Mesothelial cell of epicardium (in vitro differentiated cells): ENCODE measurements at regions not wholly inside any gene's neighbourhood (a gene's known extent, or its start where the extent isn't known, plus 50 kb on each side); places are given as distances from the start of the nearest gene placed in this dataset.

Source experiments
- DNase-seq, 2 experiments: peaks; one replicate each; pipeline ENCODE4 v3.0.0; 2021; ENCODE audit warnings: low spot score in 2 of 2; ENCODE audit not compliant: unreplicated experiment in 2 of 2
- H3K27ac Mint-ChIP-seq: 2 replicates; pipeline ENCODE4 v1.8.0; 2021; ENCODE audit warnings: mixed read lengths
- H3K27me3 Mint-ChIP-seq: 2 replicates; pipeline ENCODE4 v1.8.0; 2021; ENCODE audit warnings: low read depth, mixed read lengths
- H3K36me3 Mint-ChIP-seq: 2 replicates; pipeline ENCODE4 v1.8.0; 2021; ENCODE audit warnings: mixed read lengths
- H3K4me1 Mint-ChIP-seq: 2 replicates; pipeline ENCODE4 v1.8.0; 2021; ENCODE audit warnings: mixed read lengths
- H3K4me3 Mint-ChIP-seq: 2 replicates; pipeline ENCODE4 v1.8.0; 2021; ENCODE audit warnings: mild to moderate bottlenecking, moderate library complexity, mixed read lengths
- H3K9me3 Mint-ChIP-seq: 2 replicates; pipeline ENCODE4 v1.8.0; 2021; ENCODE audit warnings: mixed read lengths
- TF ChIP-seq, protein P1 (sequence below): fragments of 200-600 bp; sonication (generic); IDR thresholded peaks from one replicate; pipeline ENCODE4 v1.5.0; 2021; ENCODE audit warnings: antibody characterized with exemption; ENCODE audit not compliant: unreplicated experiment

GRCh38 chr1:30492451-30492850 lies 230.9 kb downstream of the MATN1 start:
- Mint-ChIP-seq H3K4me1 (no peaks in the 10 kb centered on the region), H3K9me3 (peaks cover 17% of the 10 kb centered on the region), H3K27ac (no peak overlapping the region), H3K27me3 (no peaks in the 10 kb centered on the region), H3K4me3 (no peak overlapping the region), H3K36me3 (no peaks in the 10 kb centered on the region)
- DNase-seq: no peak
- TF ChIP-seq, protein P1, sequence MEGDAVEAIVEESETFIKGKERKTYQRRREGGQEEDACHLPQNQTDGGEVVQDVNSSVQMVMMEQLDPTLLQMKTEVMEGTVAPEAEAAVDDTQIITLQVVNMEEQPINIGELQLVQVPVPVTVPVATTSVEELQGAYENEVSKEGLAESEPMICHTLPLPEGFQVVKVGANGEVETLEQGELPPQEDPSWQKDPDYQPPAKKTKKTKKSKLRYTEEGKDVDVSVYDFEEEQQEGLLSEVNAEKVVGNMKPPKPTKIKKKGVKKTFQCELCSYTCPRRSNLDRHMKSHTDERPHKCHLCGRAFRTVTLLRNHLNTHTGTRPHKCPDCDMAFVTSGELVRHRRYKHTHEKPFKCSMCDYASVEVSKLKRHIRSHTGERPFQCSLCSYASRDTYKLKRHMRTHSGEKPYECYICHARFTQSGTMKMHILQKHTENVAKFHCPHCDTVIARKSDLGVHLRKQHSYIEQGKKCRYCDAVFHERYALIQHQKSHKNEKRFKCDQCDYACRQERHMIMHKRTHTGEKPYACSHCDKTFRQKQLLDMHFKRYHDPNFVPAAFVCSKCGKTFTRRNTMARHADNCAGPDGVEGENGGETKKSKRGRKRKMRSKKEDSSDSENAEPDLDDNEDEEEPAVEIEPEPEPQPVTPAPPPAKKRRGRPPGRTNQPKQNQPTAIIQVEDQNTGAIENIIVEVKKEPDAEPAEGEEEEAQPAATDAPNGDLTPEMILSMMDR: no peak

- peaks cover 17% of the 10 kb centered on the region for H3K9me3 Mint-ChIP-seq
- H3K4me3 Mint-ChIP-seq: no peak overlapping the region
- TF ChIP-seq, protein P1: no peak
- no peaks in the 10 kb centered on the region for H3K4me1 Mint-ChIP-seq
- no peaks in the 10 kb centered on the region for H3K36me3 Mint-ChIP-seq
- H3K27ac Mint-ChIP-seq: no peak overlapping the region
- no peak for DNase-seq
- H3K27me3 Mint-ChIP-seq: peaks cover 3% of the 10 kb centered on the region
These were observed 231.6 kb downstream of the MATN1 start for GRCh38 chr1:30491831-30492230.

GRCh38 chr1:30490554-30491053 lies 232.8 kb downstream of the MATN1 start:
- H3K4me1 Mint-ChIP-seq: no peaks in the 10 kb centered on the region
- H3K9me3 Mint-ChIP-seq: peaks cover 10% of the 10 kb centered on the region
- no peaks in the 10 kb centered on the region for H3K36me3 Mint-ChIP-seq
- no peak for DNase-seq
- H3K27ac Mint-ChIP-seq: no peak overlapping the region
- TF ChIP-seq, protein P1: no peak
- no peak overlapping the region for H3K4me3 Mint-ChIP-seq
- H3K27me3 Mint-ChIP-seq: peaks cover 3% of the 10 kb centered on the region

DNA sequence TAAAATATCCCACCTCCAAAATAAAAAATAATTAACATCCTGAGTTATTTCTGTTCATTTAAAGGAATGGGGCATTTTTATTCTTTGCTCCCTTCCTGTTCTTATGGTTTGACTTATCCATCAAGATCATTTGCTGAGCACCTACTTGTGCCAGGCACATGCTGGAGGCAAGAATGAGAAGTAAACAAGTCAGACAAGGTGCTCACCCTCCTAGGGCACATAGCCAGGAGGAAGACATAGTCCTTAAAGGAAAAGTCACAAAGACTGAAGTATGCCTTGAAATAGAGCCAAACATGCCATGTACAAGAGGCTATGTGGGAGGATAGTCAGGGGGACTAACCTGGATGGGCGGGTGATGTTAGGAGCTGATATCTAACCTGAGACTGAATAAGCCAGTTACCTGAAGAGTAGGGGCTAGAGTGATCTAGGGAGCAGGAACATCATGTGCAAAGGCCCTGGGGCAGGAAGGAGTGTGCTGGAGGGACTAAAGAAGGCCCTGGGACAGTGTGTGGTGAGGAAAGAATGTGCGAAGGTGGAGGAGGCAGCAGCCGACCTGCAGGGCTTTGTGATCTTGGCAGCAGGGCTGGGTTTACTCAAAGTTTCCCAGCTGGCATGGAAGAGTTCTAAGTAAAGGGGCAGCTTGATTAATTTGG lies 233.5 kb downstream of the MATN1 start:
- Mint-ChIP-seq H3K4me3 (no peak overlapping the region), H3K27ac (no peak overlapping the region), H3K36me3 (no peaks in the 10 kb centered on the region), H3K4me1 (no peaks in the 10 kb centered on the region), H3K9me3 (peaks cover 9% of the 10 kb centered on the region), H3K27me3 (peaks cover 6% of the 10 kb centered on the region)
- DNase-seq: no peak
- TF ChIP-seq, protein P1: no peak

GRCh38 chr1:30488324-30488913 lies 235.0 kb downstream of the MATN1 start:
- Mint-ChIP-seq H3K4me1 (no peaks in the 10 kb centered on the region), H3K36me3 (no peaks in the 10 kb centered on the region), H3K27me3 (peaks cover 6% of the 10 kb centered on the region), H3K4me3 (no peak overlapping the region), H3K9me3 (peaks cover 9% of the 10 kb centered on the region), H3K27ac (no peak overlapping the region)
- DNase-seq: no peak
- TF ChIP-seq, protein P1: no peak
